SK-N-SH (cell line): ENCODE measurements at regions not wholly inside any gene's neighbourhood (a gene's known extent, or its start where the extent isn't known, plus 50 kb on each side); places are given as distances from the start of the nearest gene placed in this dataset.

Experiments
- CTCF ChIP-seq: fragments of 200-600 bp; sonication (generic); IDR thresholded peaks from 2 replicates; pipeline ENCODE4 v1.6.1; 2017; ENCODE audit warnings: antibody characterized with exemption, mild to moderate bottlenecking, moderate library complexity
- EP300 ChIP-seq, 2 experiments: IDR thresholded peaks; 2 replicates each; pipeline versions ENCODE4 v1.4.0 to v1.6.1; 2012; ENCODE audit warnings: borderline replicate concordance in 1 of 2, low read depth in 1 of 2, low read length in 1 of 2
- MEF2A ChIP-seq: IDR thresholded peaks from 2 replicates; pipeline ENCODE4 v1.4.0; 2012; ENCODE audit warnings: low read depth, borderline replicate concordance
- PBX3 ChIP-seq: IDR thresholded peaks from 2 replicates; pipeline ENCODE4; 2012
- POLR2AphosphoS5 ChIP-seq: IDR thresholded peaks from 2 replicates; pipeline ENCODE4 v1.6.1; 2012; ENCODE audit warnings: low read depth, low read length
- RAD21 ChIP-seq: IDR thresholded peaks from 2 replicates; pipeline ENCODE4 v1.6.1; 2012; ENCODE audit warnings: mild to moderate bottlenecking, low read length
- RFX5 ChIP-seq: IDR thresholded peaks from 2 replicates; pipeline ENCODE4 v1.6.1; 2012; ENCODE audit warnings: mild to moderate bottlenecking, improper control_type of control experiment, low read length
- TAF1 ChIP-seq: IDR thresholded peaks from 2 replicates; pipeline ENCODE4 v1.6.1; 2012; ENCODE audit warnings: low read depth, mild to moderate bottlenecking, low read length, moderate library complexity, borderline replicate concordance
- TEAD4 ChIP-seq: IDR thresholded peaks from 2 replicates; pipeline ENCODE4 v1.4.0; 2012; ENCODE audit warnings: mild to moderate bottlenecking, borderline replicate concordance; ENCODE audit not compliant: insufficient read depth
- USF1 ChIP-seq: IDR thresholded peaks from 2 replicates; pipeline ENCODE4 v1.4.0; 2012; ENCODE audit warnings: low read depth, borderline replicate concordance
- USF2 ChIP-seq: fragments of 150-350 bp; IDR thresholded peaks from 2 replicates; pipeline ENCODE4 v1.6.1; 2017; ENCODE audit warnings: antibody characterized with exemption, low read length, low read depth, borderline replicate concordance
- YY1 ChIP-seq: IDR thresholded peaks from 2 replicates; pipeline ENCODE4 v1.4.0; 2012; ENCODE audit warnings: low read depth, mild to moderate bottlenecking
- ZBTB33 ChIP-seq: IDR thresholded peaks from 2 replicates; pipeline ENCODE4 v1.4.0; 2012; ENCODE audit warnings: low read depth, borderline replicate concordance

GRCh38 chr10:63727636-63728035 lies 206.4 kb downstream of the REEP3 start:
- TF ChIP-seq CTCF (no peak), TEAD4 (no peak), ZBTB33 (no peak), MEF2A (no peak), RAD21 (no peak), USF2 (no peak), POLR2AphosphoS5 (no peak), TAF1 (no peak), PBX3 (no peak), RFX5 (no peak), USF1 (no peak), YY1 (no peak), EP300 (IDR thresholded peaks at IDR 0.05; ENCODE audit: borderline replicate concordance in 1 of 2, low read depth in 1 of 2, low read length in 1 of 2) (no peak)
